B cell (primary cell): ENCODE measurements at regions not wholly inside any gene's neighbourhood (a gene's known extent, or its start where the extent isn't known, plus 50 kb on each side); places are given as distances from the start of the nearest gene placed in this dataset.

Source experiments
- ATAC-seq: fragments of 200-7000 bp; cut with Tn5 transposase; one replicate; pipeline ENCODE4 v1.10.0; 2021; ENCODE audit warnings: low read depth, mild to moderate bottlenecking, moderate number of reproducible peaks, moderate library complexity
- CTCF ChIA-PET: fragments of 350-600 bp; sonication (Branson Sonifier 250); formaldehyde crosslinking; loops from one replicate; lab custom pipeline; 2021; ENCODE audit warnings: antibody characterized with exemption, inconsistent platforms; lab: Charles Lee
- POLR2A ChIA-PET: fragments of 350-600 bp; sonication (Branson Sonifier 250); formaldehyde crosslinking; loops from one replicate; lab custom pipeline; 2021; ENCODE audit warnings: antibody characterized with exemption; lab: Charles Lee
- DNase-seq: peaks from one replicate; pipeline ENCODE4 v3.0.0; 2013
- H2AFZ ChIP-seq: 2 replicates; pipeline ENCODE4 v1.6.1; 2012; ENCODE audit warnings: mild to moderate bottlenecking, low read depth, low read length; ENCODE audit not compliant: insufficient read depth, poor library complexity, severe bottlenecking
- H3K27ac ChIP-seq, 2 donors: 1 replicate in 1 of 2; 2 replicates in 1 of 2; pipeline ENCODE4 v1.5.1; 2012 to 2013; ENCODE audit warnings: low read length in 2 of 2, mild to moderate bottlenecking in 2 of 2, moderate library complexity in 1 of 2
- H3K27me3 ChIP-seq, 4 experiments: fragments of 200-600 bp in 1 of 4; sonication (generic) in 1 of 4; replicated peaks in 1 of 4; 1 replicate in 2 of 4; 2 replicates in 2 of 4; pipeline versions ENCODE4 v1.6.1 to v1.7.0; 2013 to 2016; ENCODE audit warnings: low read length in 3 of 4, mild to moderate bottlenecking in 2 of 4, mixed read lengths in 1 of 4, moderate library complexity in 1 of 4; ENCODE audit not compliant: insufficient read depth in 4 of 4, control insufficient read depth in 3 of 4; ENCODE audit errors: control extremely low read depth in 1 of 4
- H3K36me3 ChIP-seq, 2 experiments: replicated peaks in 1 of 2; 1 replicate in 1 of 2; 2 replicates in 1 of 2; pipeline versions ENCODE4 v1.6.1 to v1.7.1; 2013; ENCODE audit warnings: low read length in 1 of 2; ENCODE audit not compliant: insufficient read depth in 2 of 2, control insufficient read depth in 1 of 2; ENCODE audit errors: control extremely low read depth in 1 of 2, extremely low read depth in 1 of 2
- H3K4me1 ChIP-seq, 2 donors: fragments of 200-600 bp in 1 of 2; sonication (generic) in 1 of 2; 1 replicate in 1 of 2; 2 replicates in 1 of 2; pipeline versions ENCODE4 v1.5.1 to v1.6.1; 2013 to 2017; ENCODE audit warnings: low read length in 2 of 2; ENCODE audit not compliant: control insufficient read depth in 2 of 2, insufficient read depth in 2 of 2
- H3K4me2 ChIP-seq: replicated peaks from 2 replicates; pipeline ENCODE3; 2012; ENCODE audit warnings: mild to moderate bottlenecking, low read depth, low read length; ENCODE audit not compliant: poor library complexity, severe bottlenecking
- H3K4me3 ChIP-seq, 5 experiments: fragments of 200-600 bp in 1 of 5; sonication (generic) in 1 of 5; 1 replicate in 3 of 5; 2 replicates in 2 of 5; pipeline versions ENCODE4 v1.5.1 to v1.7.0; 2011 to 2016; ENCODE audit warnings: low read length in 4 of 5, mild to moderate bottlenecking in 4 of 5, low read depth in 2 of 5, control low read depth in 1 of 5, moderate library complexity in 1 of 5; ENCODE audit not compliant: insufficient read depth in 1 of 5; ENCODE audit errors: control extremely low read depth in 1 of 5, extremely low read depth in 1 of 5
- H3K79me2 ChIP-seq: fragments of 200-600 bp; sonication (generic); one replicate; pipeline ENCODE4 v1.6.0; 2016; ENCODE audit warnings: low read length; ENCODE audit not compliant: control insufficient read depth, insufficient read depth
- H3K9ac ChIP-seq: fragments of 200-600 bp; sonication (generic); 2 replicates; pipeline ENCODE4 v1.6.1; 2017; ENCODE audit warnings: mild to moderate bottlenecking, low read length, moderate library complexity
- H3K9me3 ChIP-seq, 3 donors: one replicate each; pipeline versions ENCODE4 v1.6.1 to v1.7.1; 2013; ENCODE audit warnings: low read length in 2 of 3; ENCODE audit not compliant: control insufficient read depth in 2 of 3, insufficient read depth in 1 of 3; ENCODE audit errors: control extremely low read depth in 1 of 3
- H4K20me1 ChIP-seq: 2 replicates; pipeline ENCODE4 v1.6.0; 2012; ENCODE audit warnings: mild to moderate bottlenecking, low read length; ENCODE audit not compliant: insufficient read depth, control insufficient read depth, poor library complexity, severe bottlenecking
- H3K27ac Mint-ChIP-seq: one replicate; pipeline ENCODE4 v1.8.0; 2021; ENCODE audit warnings: mixed read lengths
- H3K27me3 Mint-ChIP-seq: one replicate; pipeline ENCODE4 v1.8.0; 2021; ENCODE audit warnings: mixed read lengths
- H3K4me1 Mint-ChIP-seq: one replicate; pipeline ENCODE4 v1.8.0; 2021; ENCODE audit warnings: mixed read lengths
- H3K4me3 Mint-ChIP-seq: one replicate; pipeline ENCODE4 v1.8.0; 2021; ENCODE audit warnings: mixed read lengths
- H3K9me3 Mint-ChIP-seq: one replicate; pipeline ENCODE4 v1.8.0; 2022; ENCODE audit warnings: mixed read lengths; ENCODE audit not compliant: insufficient read depth
- CTCF ChIP-seq: fragments of 200-600 bp; IDR thresholded peaks from one replicate; pipeline ENCODE4 v1.8.0; 2022; ENCODE audit warnings: antibody characterized with exemption, mild to moderate bottlenecking
- EZH2 ChIP-seq: IDR thresholded peaks from 2 replicates; pipeline ENCODE4 v1.6.1; 2012; ENCODE audit warnings: borderline replicate concordance, low read depth, mild to moderate bottlenecking, moderate library complexity, low read length; ENCODE audit not compliant: insufficient read depth, poor library complexity, severe bottlenecking
- WGBS: methylation state at CpG from one replicate; pipeline ENCODE4 v1.1.5; 2013; ENCODE audit warnings: missing lambda C conversion rate; ENCODE audit not compliant: insufficient coverage; 5-methylcytosine and 5-hydroxymethylcytosine counted together
- intact Hi-C: fragments of 100-400 bp; cut with micrococcal nuclease; formaldehyde crosslinking; loops from one replicate; pipeline ENCODE4 v1.10.0; 2022

GRCh38 chr11:14587258-14587657, 56.3 kb upstream of the PDE3B start:
- H3K4me2 ChIP-seq, result no peak overlapping the region
- no peak overlapping the region for H2AFZ ChIP-seq
- no peak overlapping the region for H3K27ac Mint-ChIP-seq
- no peak overlapping the region for H3K4me3 Mint-ChIP-seq
- TF ChIP-seq CTCF, result no peak
- no peak for TF ChIP-seq EZH2
- H3K36me3 ChIP-seq, result peaks cover 0 to 1% of the 10 kb centered on the region in 2 experiments
- ATAC-seq, result no peak
- H3K4me1 Mint-ChIP-seq, result no peaks in the 10 kb centered on the region
- no peak overlapping the region for H3K4me3 ChIP-seq
- H3K4me1 ChIP-seq, result no peaks in the 10 kb centered on the region
- no peak overlapping the region for H3K27ac ChIP-seq
- H3K9me3 ChIP-seq, result peaks cover 0 to 3% (median 0%) of the 10 kb centered on the region in 3 donors
- no peaks in the 10 kb centered on the region for H3K27me3 ChIP-seq
- POLR2A ChIA-PET, result no interaction called here
- no peaks in the 10 kb centered on the region for H3K9me3 Mint-ChIP-seq
- H3K79me2 ChIP-seq, result no peaks in the 10 kb centered on the region
- H3K27me3 Mint-ChIP-seq, result peaks cover 12% of the 10 kb centered on the region
- WGBS, result 100% methylated on average over 1 of the region's 2 CpGs
- no peaks in the 10 kb centered on the region for H4K20me1 ChIP-seq
- CTCF ChIA-PET, result no interaction called here
- intact Hi-C loops, result no loop called here
- no peak for DNase-seq
- H3K9ac ChIP-seq, result no peak overlapping the region

- Histone ChIP-seq H3K4me2 (no peak overlapping the region), H3K9ac (no peak overlapping the region), H3K4me3 (no peak overlapping the region), H3K9me3 (peaks cover 0 to 3% (median 0%) of the 10 kb centered on the region in 3 donors), H3K36me3 (peaks cover 0 to 1% of the 10 kb centered on the region in 2 experiments), H3K27me3 (no peaks in the 10 kb centered on the region), H2AFZ (no peak overlapping the region), H4K20me1 (no peaks in the 10 kb centered on the region), H3K4me1 (peaks cover 4 to 6% of the 10 kb centered on the region in 2 donors), H3K79me2 (no peaks in the 10 kb centered on the region), H3K27ac (no peak overlapping the region)
- CTCF ChIA-PET, result no interaction called here
- peaks cover 8% of the 10 kb centered on the region for H3K4me1 Mint-ChIP-seq
- ATAC-seq (no peak), DNase-seq (no peak)
- no peak overlapping the region for H3K4me3 Mint-ChIP-seq
- no peak overlapping the region for H3K27ac Mint-ChIP-seq
- peaks cover 14% of the 10 kb centered on the region for H3K27me3 Mint-ChIP-seq
- POLR2A ChIA-PET, result no interaction called here
- TF ChIP-seq CTCF (no peak), EZH2 (no peak)
- 100% methylated on average over 1 of the region's 2 CpGs for WGBS
- H3K9me3 Mint-ChIP-seq, result no peaks in the 10 kb centered on the region
- intact Hi-C loops, result no loop called here
Measured at GRCh38 chr11:14588681-14589080, 54.9 kb upstream of the PDE3B start.
